Osteoblast (primary cell): ENCODE measurements at regions not wholly inside any gene's neighbourhood (a gene's known extent, or its start where the extent isn't known, plus 50 kb on each side); places are given as distances from the start of the nearest gene placed in this dataset.
A peak's percentile ranks its signal among the peaks of the same experiment; 100 is the strongest.

Experiments
- DNase-seq: peaks from one replicate; pipeline ENCODE4 v3.0.0; 2011; ENCODE audit warnings: low spot score, mixed read lengths; ENCODE audit not compliant: insufficient read length; ENCODE audit errors: missing footprints
- H2AFZ ChIP-seq: 2 replicates; pipeline ENCODE4 v1.6.0; 2011; ENCODE audit warnings: mild to moderate bottlenecking, low read length
- H3K27ac ChIP-seq: 2 replicates; pipeline ENCODE4 v1.5.1; 2011; ENCODE audit warnings: mild to moderate bottlenecking, low read depth, low read length, moderate library complexity
- H3K27me3 ChIP-seq: 2 replicates; pipeline ENCODE4 v1.6.0; 2012; ENCODE audit warnings: mild to moderate bottlenecking, control low read depth, inconsistent platforms, low read length, moderate library complexity; ENCODE audit not compliant: insufficient read depth
- H3K36me3 ChIP-seq: 2 replicates; pipeline ENCODE4 v1.5.1; 2011; ENCODE audit warnings: mild to moderate bottlenecking, low read length, control low read depth, moderate library complexity; ENCODE audit not compliant: insufficient read depth
- H3K4me1 ChIP-seq: 2 replicates; pipeline ENCODE4 v1.5.1; 2011; ENCODE audit warnings: mild to moderate bottlenecking, low read length, control low read depth, moderate library complexity; ENCODE audit not compliant: insufficient read depth
- H3K4me2 ChIP-seq: 2 replicates; pipeline ENCODE4 v1.6.0; 2011; ENCODE audit warnings: mild to moderate bottlenecking, low read length; ENCODE audit not compliant: insufficient read depth
- H3K4me3 ChIP-seq: fragments of 200-600 bp; sonication (generic); 3 replicates; pipeline ENCODE4 v1.5.1; 2012; ENCODE audit warnings: mild to moderate bottlenecking, low read length, inconsistent platforms; ENCODE audit not compliant: insufficient read depth
- H3K79me2 ChIP-seq: 2 replicates; pipeline ENCODE4 v1.6.0; 2012; ENCODE audit warnings: mild to moderate bottlenecking, low read length, control low read depth, inconsistent platforms; ENCODE audit not compliant: insufficient read depth
- H3K9me3 ChIP-seq: 2 replicates; pipeline ENCODE4 v1.5.1; 2011; ENCODE audit warnings: low read depth, low read length, control low read depth
- H4K20me1 ChIP-seq: 2 replicates; pipeline ENCODE4 v1.6.0; 2012; ENCODE audit warnings: mild to moderate bottlenecking, low read length, control low read depth; ENCODE audit not compliant: insufficient read depth
- CTCF ChIP-seq: IDR thresholded peaks from 2 replicates; pipeline ENCODE4 v1.5.1; 2011; ENCODE audit warnings: mild to moderate bottlenecking, low read depth, low read length, moderate library complexity; ENCODE audit errors: extremely low read depth

- Histone ChIP-seq H3K27me3 (no peaks in the 10 kb centered on the region), H3K36me3 (no peaks in the 10 kb centered on the region), H2AFZ (no peak overlapping the region), H3K4me1 (no peaks in the 10 kb centered on the region), H4K20me1 (no peaks in the 10 kb centered on the region), H3K9me3 (peaks cover 3% of the 10 kb centered on the region), H3K4me2 (no peak overlapping the region), H3K27ac (no peak overlapping the region), H3K4me3 (no peak overlapping the region), H3K79me2 (no peaks in the 10 kb centered on the region)
- no peak for DNase-seq
- no peak for TF ChIP-seq CTCF
Measured at GRCh38 chr2:122864728-122865127, 1109.3 kb downstream of the TSN start.

- Histone ChIP-seq H3K4me3 (no peak overlapping the region), H3K4me2 (no peak overlapping the region), H4K20me1 (no peaks in the 10 kb centered on the region), H3K4me1 (no peaks in the 10 kb centered on the region), H3K27ac (no peak overlapping the region), H3K79me2 (no peaks in the 10 kb centered on the region), H3K9me3 (peaks cover 3% of the 10 kb centered on the region), H3K27me3 (no peaks in the 10 kb centered on the region), H3K36me3 (no peaks in the 10 kb centered on the region), H2AFZ (no peak overlapping the region)
- no peak for DNase-seq
- no peak for TF ChIP-seq CTCF
Measured at GRCh38 chr2:122866095-122866494, 1110.6 kb downstream of the TSN start.

- Histone ChIP-seq H3K79me2 (no peaks in the 10 kb centered on the region), H3K4me2 (no peak overlapping the region), H4K20me1 (no peaks in the 10 kb centered on the region), H3K36me3 (no peaks in the 10 kb centered on the region), H2AFZ (no peak overlapping the region), H3K9me3 (peaks cover 3% of the 10 kb centered on the region), H3K27me3 (no peaks in the 10 kb centered on the region), H3K27ac (no peak overlapping the region), H3K4me3 (no peak overlapping the region), H3K4me1 (no peaks in the 10 kb centered on the region)
- no peak for TF ChIP-seq CTCF
- no peak for DNase-seq
Measured at GRCh38 chr2:122867941-122868340, 1112.5 kb downstream of the TSN start.

GRCh38 chr2:122868646-122869275 is 1113.3 kb downstream of the TSN start:
- no peaks in the 10 kb centered on the region for H3K4me1 ChIP-seq
- H3K27me3 ChIP-seq = no peaks in the 10 kb centered on the region
- no peak for TF ChIP-seq CTCF
- no peaks in the 10 kb centered on the region for H3K79me2 ChIP-seq
- peak; percentile 18 for DNase-seq
- no peak overlapping the region for H3K4me2 ChIP-seq
- H3K9me3 ChIP-seq = no peaks in the 10 kb centered on the region
- H4K20me1 ChIP-seq = no peaks in the 10 kb centered on the region
- H2AFZ ChIP-seq = no peak overlapping the region
- H3K4me3 ChIP-seq = no peak overlapping the region
- H3K27ac ChIP-seq = no peak overlapping the region
- H3K36me3 ChIP-seq = no peaks in the 10 kb centered on the region
